ENCODE measurements at regions not wholly inside any gene's neighbourhood (a gene's known extent, or its start where the extent isn't known, plus 50 kb on each side); places are given as distances from the start of the nearest gene placed in this dataset.

DNA sequence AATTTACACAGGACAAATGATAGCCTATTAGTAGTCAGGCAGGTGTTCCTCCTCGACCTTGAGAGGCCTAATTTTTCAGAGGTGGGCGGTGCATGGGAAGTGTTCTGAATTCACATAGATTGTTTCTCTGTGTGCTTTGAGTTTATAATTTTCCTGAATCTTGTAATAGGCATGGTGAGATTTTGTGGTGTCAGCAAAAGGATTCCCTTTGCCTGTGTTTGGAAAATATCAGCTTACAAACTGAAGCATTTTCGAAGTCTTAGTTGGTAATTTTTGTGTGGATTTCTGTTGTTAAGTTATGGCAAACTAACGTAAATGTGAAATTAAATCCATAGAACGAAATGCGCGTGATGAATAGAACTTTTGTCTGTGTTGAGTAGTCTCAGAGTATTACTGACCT is 194.0 kb upstream of the RBMS1 start:
- ATAC-seq (ENCODE audit: insufficient number of reproducible peaks, low FRiP score, low read depth): no peak
- H3K4me3 ChIP-seq: no peak overlapping the region
- no peaks in the 10 kb centered on the region for H3K27me3 ChIP-seq (replicated peaks; ENCODE audit: insufficient read depth)
- no peak for DNase-seq (ENCODE audit: low spot score)
- H3K4me1 ChIP-seq (ENCODE audit: control insufficient read depth in 1 of 2, low read depth in 2 of 2): no peaks in the 10 kb centered on the region
- H3K9me3 ChIP-seq: no peaks in the 10 kb centered on the region
- no peaks in the 10 kb centered on the region for H3K36me3 ChIP-seq
- H3K27ac ChIP-seq: no peak overlapping the region
- TF ChIP-seq, protein P1, sequence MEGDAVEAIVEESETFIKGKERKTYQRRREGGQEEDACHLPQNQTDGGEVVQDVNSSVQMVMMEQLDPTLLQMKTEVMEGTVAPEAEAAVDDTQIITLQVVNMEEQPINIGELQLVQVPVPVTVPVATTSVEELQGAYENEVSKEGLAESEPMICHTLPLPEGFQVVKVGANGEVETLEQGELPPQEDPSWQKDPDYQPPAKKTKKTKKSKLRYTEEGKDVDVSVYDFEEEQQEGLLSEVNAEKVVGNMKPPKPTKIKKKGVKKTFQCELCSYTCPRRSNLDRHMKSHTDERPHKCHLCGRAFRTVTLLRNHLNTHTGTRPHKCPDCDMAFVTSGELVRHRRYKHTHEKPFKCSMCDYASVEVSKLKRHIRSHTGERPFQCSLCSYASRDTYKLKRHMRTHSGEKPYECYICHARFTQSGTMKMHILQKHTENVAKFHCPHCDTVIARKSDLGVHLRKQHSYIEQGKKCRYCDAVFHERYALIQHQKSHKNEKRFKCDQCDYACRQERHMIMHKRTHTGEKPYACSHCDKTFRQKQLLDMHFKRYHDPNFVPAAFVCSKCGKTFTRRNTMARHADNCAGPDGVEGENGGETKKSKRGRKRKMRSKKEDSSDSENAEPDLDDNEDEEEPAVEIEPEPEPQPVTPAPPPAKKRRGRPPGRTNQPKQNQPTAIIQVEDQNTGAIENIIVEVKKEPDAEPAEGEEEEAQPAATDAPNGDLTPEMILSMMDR (IDR thresholded peaks at IDR 0.05): no peak

DNA sequence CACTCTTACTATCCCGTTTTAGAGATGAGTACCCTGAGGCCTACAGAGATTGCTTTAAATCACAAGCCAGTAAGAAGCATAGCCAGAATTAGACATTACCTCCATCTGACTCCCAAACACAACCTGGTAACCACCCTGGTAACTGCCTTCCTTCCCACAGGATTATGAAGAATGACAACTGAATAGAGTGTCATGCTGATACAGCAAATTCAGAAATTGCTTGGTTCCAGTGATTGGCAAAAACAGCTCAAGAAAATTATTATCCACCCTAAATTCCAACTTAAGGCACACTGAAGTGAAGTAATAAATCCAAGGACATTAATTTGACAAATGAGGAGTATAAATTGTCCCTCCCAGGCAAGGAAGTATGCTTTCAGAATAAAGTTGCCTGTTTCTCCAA is 195.8 kb upstream of the RBMS1 start:
- Histone ChIP-seq H3K9me3 (no peaks in the 10 kb centered on the region), H3K36me3 (no peaks in the 10 kb centered on the region), H3K4me1 (ENCODE audit: control insufficient read depth in 1 of 2, low read depth in 2 of 2) (no peaks in the 10 kb centered on the region), H3K27me3 (replicated peaks; ENCODE audit: insufficient read depth) (no peaks in the 10 kb centered on the region), H3K4me3 (no peak overlapping the region), H3K27ac (no peak overlapping the region)
- TF ChIP-seq, protein P1 (IDR thresholded peaks at IDR 0.05): no peak
- DNase-seq (ENCODE audit: low spot score) (no peak), ATAC-seq (ENCODE audit: insufficient number of reproducible peaks, low FRiP score, low read depth) (no peak)

DNA sequence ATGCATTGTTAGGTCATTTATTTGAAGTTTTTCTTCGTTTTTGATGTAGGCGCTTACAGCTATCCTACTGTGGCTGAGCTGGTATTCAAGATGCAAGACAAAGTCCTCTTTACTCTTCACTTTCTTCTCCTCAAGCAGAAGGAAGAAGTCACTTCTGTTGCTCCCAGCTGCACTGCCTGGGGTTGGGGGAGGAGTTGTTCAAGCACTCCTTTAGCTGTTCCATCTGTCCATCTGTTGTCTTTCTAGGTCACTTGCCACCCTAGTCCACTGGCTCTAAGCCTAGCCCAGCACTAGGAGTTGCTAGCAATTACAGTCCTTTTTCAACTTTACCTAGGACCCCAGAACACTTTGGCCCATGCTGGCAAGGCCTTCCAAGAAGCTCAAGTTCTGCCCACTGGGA is 200.6 kb upstream of the RBMS1 start:
- no peak overlapping the region for H3K4me3 ChIP-seq
- H3K36me3 ChIP-seq: no peaks in the 10 kb centered on the region
- DNase-seq (ENCODE audit: low spot score): no peak
- no peaks in the 10 kb centered on the region for H3K27me3 ChIP-seq (replicated peaks; ENCODE audit: insufficient read depth)
- no peak overlapping the region for H3K27ac ChIP-seq
- ATAC-seq (ENCODE audit: insufficient number of reproducible peaks, low FRiP score, low read depth): no peak
- TF ChIP-seq, protein P1 (IDR thresholded peaks at IDR 0.05): no peak
- H3K4me1 ChIP-seq (ENCODE audit: control insufficient read depth in 1 of 2, low read depth in 2 of 2): no peaks in the 10 kb centered on the region
- H3K9me3 ChIP-seq: no peaks in the 10 kb centered on the region

DNA sequence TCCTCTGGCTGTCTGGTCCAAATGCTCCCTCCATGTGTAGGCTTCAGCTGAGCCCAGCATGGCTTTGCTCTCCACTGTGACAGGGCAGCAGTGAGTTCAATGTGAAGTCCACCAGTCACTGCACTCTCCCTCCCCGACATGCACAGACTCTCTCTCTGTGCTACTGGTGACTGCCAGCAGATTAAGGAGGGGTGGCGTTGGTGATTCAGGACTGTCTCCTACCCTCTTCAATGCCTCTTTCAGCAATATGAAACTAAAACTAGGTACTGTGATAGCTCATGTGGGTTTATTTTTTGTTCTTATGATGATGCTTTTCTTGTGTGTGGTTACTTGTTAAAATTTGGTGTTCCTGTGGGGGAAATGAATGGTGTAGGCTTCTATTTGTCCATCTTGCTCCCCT is 201.0 kb upstream of the RBMS1 start:
- ATAC-seq (ENCODE audit: insufficient number of reproducible peaks, low FRiP score, low read depth): no peak
- H3K36me3 ChIP-seq: no peaks in the 10 kb centered on the region
- peaks cover 0 to under 1% of the 10 kb centered on the region in 2 donors for H3K4me1 ChIP-seq (ENCODE audit: control insufficient read depth in 1 of 2, low read depth in 2 of 2)
- no peak for DNase-seq (ENCODE audit: low spot score)
- TF ChIP-seq, protein P1 (IDR thresholded peaks at IDR 0.05): no peak
- H3K27me3 ChIP-seq (replicated peaks; ENCODE audit: insufficient read depth): no peaks in the 10 kb centered on the region
- no peak overlapping the region for H3K27ac ChIP-seq
- H3K9me3 ChIP-seq: no peaks in the 10 kb centered on the region
- H3K4me3 ChIP-seq: no peak overlapping the region

DNA sequence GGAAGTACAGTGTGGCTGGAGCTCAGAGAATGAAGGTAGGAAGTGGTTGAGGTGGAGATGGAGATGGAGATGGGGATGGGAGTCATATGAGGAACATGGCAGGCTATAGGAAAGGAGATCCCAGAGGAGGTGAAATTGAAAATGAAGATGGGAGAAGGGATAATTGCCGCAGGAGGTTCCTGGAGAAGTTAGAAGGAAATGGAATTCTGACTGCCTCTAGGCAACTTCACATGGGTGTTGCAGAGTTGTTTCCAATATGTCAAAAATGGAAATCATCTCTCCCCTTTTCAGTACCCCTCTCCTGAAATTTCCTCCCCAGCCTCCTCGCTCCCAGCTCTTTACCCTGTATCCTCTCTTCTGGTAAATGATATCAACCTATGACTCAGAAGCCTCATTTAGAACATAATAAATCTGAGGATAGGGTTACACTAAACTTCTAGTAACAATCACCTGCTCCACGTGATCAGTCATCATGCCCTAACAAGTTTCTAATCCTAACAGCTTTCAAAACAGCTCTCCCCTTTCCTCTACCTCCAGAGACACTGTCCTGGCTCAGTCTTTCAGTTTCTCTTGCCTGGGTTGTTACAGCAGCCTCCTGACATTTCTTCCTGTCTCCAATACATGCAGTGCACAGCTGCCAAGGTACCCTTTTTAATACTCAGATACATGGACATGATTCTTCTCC is 201.9 kb upstream of the RBMS1 start:
- TF ChIP-seq, protein P1 (IDR thresholded peaks at IDR 0.05): no peak
- H3K27ac ChIP-seq: no peak overlapping the region
- ATAC-seq (ENCODE audit: insufficient number of reproducible peaks, low FRiP score, low read depth): no peak

More for the DNA sequence above, 201.9 kb upstream of the RBMS1 start:
- Histone ChIP-seq H3K4me1 (ENCODE audit: control insufficient read depth in 1 of 2, low read depth in 2 of 2) (peaks cover 5 to 6% of the 10 kb centered on the region in 2 donors), H3K36me3 (no peaks in the 10 kb centered on the region), H3K4me3 (no peak overlapping the region), H3K9me3 (no peaks in the 10 kb centered on the region), H3K27me3 (replicated peaks; ENCODE audit: insufficient read depth) (no peaks in the 10 kb centered on the region)
- DNase-seq (ENCODE audit: low spot score): no peak
